LoVo (cell line): ENCODE measurements at regions not wholly inside any gene's neighbourhood (a gene's known extent, or its start where the extent isn't known, plus 50 kb on each side); places are given as distances from the start of the nearest gene placed in this dataset.

Experiments
- DNase-seq: peaks from one replicate; pipeline ENCODE4 v3.0.0-alpha.2; 2016; ENCODE audit warnings: low spot score

DNA sequence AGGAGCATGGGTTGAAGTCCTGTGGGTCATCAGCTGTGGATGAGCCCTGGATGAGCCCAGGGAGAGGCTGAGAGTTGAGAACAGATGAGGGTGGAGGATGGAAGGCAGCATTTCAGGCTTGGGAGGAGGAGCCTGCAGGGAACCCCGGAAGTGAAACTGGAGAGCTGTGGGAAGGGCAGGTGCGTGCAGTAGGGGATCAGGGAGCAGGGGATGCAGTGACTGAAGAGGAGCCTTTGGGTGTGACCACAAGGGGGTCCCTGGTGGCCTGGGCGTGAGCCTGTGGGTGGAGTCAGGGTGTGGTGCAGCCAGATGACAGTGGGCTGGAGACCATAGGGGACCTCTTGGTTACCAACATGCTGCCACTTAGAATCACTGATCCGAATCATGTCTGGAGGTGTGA, 115.5 kb downstream of the PAPOLA start:
- DNase-seq = no peak

DNA sequence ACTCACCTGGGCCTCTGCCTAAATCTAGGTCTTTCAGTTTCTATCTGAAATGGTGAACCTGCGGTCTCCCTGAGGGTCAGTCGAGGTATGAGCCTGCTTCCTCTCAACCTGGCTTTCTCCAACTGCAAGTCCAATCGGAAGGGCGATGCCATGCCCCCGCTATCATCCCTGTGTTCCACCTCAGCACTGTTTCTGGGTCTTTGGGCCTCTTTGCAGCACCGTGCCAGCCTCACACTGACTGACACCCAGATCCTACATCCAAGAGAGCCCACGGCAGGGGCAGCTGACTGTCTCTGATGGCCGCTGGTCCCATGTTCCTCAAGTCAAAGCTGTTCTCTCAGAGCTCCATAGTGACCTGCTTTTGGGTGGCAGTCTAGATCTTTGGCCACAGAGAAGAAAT, 120.7 kb downstream of the PAPOLA start:
- DNase-seq = no peak

DNA sequence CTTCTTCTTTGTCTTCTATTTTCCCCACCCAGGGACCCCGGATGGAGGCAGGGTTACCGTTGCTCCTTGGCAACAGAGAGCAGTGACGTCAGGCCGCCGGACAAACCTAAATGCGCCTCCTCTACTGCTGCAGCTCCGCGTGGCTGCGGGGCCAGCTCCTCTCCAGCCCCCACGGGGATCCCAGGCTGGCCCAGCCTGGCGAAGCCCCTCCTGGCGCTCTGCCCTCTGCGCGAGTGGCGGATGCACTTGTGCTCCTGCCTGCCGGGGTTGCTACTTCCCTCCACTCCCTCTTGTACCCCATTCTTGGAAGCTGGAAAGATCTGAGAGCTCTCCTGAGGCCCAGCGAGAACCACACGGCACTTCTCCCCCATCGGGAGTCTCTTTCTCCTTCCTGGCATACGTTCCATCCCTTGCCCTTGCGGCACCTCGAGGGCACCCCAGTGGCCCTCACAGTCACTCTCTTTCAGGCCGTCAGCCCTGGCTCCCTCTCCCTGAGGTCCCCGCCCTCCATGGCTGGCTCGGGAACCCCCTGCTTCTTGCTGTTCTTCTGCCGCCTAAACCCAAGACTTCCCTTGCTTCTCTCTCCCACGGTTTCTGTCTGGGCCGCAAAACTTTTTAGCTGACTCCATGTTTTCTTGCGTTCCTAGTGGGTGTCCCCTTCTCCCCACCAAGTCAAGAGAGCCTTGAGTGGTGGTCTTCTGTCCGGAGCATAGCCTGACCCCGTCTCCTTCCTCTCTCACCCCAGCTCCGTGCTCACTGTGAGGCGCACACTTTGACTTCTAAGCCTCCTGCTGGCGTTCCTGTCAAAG, 121.7 kb downstream of the PAPOLA start:
- DNase-seq = no peak

- no peak for DNase-seq
These were observed 122.7 kb downstream of the PAPOLA start for GRCh38 chr14:96624661-96625425.

- DNase-seq = no peak
These were observed 123.3 kb downstream of the PAPOLA start for GRCh38 chr14:96625426-96625985.

DNA sequence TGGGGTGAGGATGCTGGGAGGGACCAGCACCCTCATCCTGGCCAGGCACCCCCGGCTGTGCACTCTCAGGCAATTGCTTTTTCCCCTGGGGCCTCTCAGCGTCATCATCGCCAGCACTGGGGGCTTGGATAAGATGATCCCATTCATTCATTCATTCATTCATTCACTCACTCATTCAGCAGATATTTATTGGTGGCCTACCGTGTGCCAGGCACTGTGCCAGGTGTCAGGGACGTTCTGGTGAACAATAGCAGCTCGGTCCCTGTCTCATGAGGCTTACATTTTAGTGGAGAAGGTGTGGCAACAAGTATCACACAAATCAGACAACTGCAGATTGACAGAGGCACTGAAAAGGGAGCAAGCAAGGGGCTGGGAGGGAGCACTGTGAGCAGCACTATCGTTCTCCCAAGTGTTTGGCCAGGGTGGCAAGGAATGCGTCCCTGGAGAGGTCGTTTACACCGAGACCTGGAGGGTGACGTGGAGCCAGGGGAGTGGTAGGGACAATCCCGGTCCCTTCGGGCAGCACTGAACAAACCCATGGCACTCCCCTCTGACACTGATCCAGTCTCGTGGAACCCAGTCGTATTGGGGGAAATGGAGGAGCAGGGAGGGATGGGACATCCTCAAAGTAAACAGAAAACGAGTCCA, 124.1 kb downstream of the PAPOLA start:
- no peak for DNase-seq

- no peak for DNase-seq
These were observed 124.7 kb downstream of the PAPOLA start for GRCh38 chr14:96626916-96627315.

DNA sequence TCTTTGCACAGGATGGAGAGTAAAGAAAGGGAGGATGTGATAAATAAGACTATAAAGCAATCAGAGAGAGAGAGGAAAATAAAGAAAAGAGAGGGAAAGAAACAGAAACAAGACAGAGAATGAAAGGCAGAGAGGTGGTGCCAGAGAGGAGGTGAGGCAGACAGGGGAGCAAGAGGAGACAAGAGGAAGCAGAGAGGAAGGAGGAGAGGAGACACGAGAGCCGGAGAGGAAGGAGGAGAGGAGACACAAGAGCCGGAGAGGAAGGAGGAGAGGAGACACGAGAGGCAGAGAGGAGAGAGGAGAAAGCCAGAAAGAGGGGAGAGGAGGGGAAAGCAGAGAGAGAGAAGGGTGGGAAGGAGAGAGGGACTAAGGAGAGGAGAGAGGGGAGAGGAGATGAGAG, 125.2 kb downstream of the PAPOLA start:
- no peak for DNase-seq

DNA sequence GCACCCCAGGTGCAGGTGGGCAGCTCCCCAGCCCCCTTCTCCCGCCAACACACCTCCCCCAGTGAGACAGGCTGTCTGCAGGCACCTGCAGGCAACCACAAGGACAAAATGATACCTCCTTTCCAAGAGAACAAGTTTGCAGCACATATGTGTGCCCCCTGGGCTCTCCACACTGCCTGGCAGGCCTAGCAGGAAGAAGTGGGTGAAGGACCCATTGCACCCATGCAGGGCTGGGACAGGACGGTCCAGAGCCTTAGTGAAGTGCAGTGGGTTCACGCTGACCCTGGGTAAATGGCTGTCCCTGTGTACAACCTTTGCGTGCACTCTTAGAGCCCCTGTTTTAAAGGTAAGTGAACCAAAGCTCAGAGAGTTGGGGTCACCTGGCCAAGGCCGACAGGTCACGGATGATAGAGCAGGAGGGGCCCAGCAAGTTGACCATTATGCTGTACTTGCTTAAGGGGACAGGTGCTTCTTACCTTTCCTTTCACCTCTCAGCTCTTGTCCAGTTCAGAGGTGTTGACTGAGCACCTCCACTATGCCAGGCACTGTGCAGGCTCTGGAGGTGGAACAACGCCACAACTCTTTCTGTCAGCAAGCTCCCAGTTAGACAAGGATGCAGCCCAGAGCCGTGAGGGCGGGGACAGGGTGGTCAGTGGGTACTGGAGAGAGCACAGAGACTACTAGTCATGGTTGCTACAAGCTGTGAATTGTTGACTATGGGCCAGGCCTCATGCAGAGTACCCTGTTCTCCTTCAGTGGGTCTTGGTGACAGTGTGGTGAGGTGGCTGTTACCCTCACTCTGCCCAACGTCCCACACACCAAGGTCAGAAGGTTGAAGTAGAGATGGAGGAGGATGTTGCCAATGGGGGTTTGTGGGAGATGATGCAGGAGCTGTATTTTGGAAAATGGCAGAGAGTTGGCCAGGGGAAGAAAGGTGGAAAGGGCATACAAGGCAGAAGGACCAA, 125.9 kb downstream of the PAPOLA start:
- no peak for DNase-seq

DNA sequence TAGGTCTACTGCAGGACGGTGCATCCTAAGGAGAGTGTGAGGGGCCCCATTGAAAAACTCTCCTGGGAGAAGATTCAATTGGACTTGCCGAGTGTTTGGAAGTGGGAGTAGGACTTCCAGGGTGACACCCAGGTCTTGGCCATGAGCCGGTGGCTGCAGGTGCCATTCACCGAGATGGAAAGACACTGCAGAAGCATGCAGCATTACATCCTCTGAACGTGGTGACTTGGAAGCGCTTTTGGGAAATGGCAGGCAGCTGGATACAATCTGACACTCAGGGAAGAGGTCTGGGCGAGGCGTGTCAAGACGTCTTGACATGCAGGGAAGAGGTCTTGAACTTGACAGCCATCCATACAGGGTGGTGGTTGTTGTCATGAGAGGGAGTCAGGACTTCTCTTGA, 126.9 kb downstream of the PAPOLA start:
- no peak for DNase-seq

DNA sequence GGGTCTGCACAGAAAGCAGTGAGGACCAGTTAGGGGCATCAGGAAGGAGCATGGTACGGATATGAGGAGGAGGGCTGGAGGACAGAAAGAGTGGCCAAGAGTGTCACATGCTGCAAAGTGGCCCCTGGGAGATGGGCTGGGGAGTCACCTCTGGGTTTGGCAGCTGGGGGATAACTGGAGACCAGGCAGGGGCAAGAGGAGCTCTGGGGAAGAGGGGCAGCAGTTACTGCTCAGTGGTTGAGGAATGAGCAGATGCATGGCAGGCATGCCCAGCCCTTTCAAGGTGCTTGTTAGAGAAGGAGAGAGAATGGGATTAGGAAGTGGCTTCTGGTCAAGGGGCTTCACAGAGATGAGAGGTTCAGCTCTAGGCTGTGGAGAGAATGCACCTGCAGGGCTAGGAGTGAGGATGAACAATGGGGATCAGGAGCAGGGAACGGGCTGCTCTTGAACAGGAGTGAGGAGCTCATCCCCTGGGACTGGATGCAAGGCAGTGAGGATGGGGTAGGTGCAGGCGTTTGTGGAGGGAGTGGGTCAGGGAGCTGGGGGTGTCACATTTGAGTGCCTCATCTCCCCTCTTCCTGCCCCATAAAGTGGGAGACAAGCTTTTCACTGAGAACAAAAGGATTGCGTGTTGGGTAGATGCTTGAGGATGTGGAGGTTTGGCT, 127.5 kb downstream of the PAPOLA start:
- DNase-seq = no peak

GRCh38 chr14:96630281-96630680, 128.1 kb downstream of the PAPOLA start:
- no peak for DNase-seq

- DNase-seq = no peak
These were observed 128.8 kb downstream of the PAPOLA start for GRCh38 chr14:96631030-96631429.

- no peak for DNase-seq
These were observed 129.6 kb downstream of the PAPOLA start for GRCh38 chr14:96631621-96632362.

- DNase-seq = no peak
These were observed 130.2 kb downstream of the PAPOLA start for GRCh38 chr14:96632363-96632758.

GRCh38 chr14:96633096-96633495, 130.9 kb downstream of the PAPOLA start:
- no peak for DNase-seq

GRCh38 chr14:96634481-96634880, 132.3 kb downstream of the PAPOLA start:
- DNase-seq = no peak

DNA sequence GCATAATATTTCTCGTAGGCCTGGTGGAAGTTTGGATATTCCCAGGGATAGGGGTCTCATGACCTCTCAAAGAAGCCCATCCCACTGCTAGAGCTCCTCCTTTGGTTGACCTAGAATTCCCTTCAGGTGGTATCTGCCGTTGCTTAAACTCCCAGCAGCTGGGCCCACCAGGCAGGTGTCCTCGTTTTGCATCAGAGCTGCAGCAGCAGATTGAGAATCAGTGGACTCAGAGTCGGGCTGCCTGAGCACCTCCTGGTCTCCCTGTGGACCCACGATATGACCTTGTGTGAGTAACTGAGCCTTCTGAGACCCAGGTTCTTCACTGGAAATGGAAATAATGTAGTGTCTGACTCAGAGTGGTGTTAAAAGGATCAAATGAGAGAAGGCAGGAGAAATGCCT, 132.7 kb downstream of the PAPOLA start:
- DNase-seq = no peak

DNA sequence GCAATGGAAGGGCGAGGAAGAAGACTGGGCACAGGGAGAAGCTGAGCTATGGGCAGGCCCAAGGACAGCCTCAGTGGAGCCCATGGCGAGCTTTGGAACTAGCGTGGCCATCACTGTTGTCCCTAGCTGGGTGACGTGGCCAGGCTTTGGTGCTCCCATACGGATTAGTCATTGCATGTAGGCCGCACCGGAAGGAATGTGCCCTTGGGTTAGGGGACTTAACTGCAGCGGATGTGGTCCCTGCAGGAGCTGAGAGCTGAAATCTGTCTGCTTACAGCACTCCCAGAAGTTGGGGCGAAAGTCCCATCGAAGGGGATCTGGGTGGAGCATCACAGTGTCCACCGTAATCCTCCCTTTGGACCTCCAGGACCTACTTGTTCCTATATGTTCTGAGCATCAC, 133.7 kb downstream of the PAPOLA start:
- DNase-seq = no peak

DNA sequence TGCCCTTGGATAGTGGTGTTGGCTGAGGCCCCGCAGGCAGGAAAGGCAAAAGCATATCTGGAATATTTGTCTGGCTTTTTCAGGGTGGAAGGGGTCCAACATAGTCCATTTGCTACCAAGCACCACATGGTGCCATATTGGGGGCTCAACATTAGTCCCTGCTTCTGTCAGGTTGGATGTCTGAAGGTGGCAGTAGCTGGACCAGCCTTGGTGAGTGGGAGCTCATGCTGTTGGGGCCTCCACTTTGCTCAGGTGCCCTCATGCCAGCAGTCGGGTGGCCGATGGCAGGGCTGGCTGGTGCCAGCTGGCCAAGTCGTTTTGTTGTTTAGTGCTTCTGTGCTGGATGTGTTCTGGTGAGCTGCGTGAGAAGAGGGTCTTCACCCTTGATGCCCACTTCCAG, 135.3 kb downstream of the PAPOLA start:
- no peak for DNase-seq
